ENCODE measurements at regions not wholly inside any gene's neighbourhood (a gene's known extent, or its start where the extent isn't known, plus 50 kb on each side); places are given as distances from the start of the nearest gene placed in this dataset.
"Not testable (repeated sequence)": the region's sequence is repeated elsewhere in the genome, so short reads cannot be mapped to it uniquely, and the experiment has no call there.

DNA sequence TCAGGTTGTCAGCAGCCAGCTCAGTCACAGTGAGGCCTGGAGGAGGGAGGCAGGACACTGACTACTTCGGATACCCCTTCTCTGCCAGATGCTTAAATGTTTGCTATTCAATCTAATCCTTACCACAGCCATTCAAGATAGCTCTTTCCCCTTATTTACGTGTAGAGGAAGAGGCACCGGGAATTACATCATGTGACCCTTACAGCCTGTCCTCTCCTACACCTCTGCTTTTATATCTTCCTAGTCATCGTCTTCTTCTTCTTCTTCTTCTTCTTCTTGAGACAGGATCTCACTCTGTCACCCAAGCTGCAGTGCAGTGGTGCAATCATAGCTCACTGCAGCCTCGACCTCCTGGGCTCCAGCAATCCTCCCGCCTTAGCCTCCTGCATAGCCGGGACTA lies 148.1 kb upstream of the NEDD9 start:
- DNase-seq, result no peak

DNA sequence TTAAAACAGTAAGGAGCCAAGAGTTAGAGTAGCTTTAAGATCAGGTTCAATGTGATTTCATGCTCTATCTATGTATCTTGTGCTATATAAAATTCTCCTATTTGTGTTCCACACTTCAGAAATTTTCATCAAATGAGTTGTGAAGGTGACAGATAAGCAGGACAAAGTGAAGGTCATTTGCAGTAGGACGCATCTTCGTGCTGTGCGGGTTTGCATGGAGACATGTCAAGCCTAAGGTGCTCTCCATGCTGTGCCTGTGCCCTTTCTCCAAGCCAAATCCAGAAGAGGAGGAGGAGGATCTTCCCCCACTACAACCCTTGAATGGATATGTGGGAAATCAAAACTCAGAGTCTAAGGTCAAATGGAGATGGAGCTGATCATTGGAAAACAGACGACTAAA lies 147.3 kb upstream of the NEDD9 start:
- DNase-seq, result no peak

DNA sequence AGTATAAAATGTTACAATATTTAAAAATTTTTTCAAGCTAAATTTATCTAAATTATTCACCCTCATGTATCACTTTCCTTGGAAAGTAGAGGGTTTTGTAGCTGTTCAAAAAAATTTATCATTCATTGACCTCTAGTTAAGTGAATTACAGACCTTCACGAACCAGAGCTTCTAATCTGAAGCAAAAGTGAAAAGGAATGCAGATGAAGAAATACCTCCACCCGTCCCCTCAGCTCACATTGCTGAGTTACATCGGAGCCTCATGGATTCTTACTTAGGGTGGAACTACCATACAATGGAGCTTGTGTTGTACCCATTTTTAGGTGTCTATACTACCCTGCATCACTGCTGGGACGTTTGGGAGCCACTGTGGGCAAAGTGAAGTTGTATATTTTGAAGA lies 146.2 kb upstream of the NEDD9 start:
- DNase-seq, result no peak

DNA sequence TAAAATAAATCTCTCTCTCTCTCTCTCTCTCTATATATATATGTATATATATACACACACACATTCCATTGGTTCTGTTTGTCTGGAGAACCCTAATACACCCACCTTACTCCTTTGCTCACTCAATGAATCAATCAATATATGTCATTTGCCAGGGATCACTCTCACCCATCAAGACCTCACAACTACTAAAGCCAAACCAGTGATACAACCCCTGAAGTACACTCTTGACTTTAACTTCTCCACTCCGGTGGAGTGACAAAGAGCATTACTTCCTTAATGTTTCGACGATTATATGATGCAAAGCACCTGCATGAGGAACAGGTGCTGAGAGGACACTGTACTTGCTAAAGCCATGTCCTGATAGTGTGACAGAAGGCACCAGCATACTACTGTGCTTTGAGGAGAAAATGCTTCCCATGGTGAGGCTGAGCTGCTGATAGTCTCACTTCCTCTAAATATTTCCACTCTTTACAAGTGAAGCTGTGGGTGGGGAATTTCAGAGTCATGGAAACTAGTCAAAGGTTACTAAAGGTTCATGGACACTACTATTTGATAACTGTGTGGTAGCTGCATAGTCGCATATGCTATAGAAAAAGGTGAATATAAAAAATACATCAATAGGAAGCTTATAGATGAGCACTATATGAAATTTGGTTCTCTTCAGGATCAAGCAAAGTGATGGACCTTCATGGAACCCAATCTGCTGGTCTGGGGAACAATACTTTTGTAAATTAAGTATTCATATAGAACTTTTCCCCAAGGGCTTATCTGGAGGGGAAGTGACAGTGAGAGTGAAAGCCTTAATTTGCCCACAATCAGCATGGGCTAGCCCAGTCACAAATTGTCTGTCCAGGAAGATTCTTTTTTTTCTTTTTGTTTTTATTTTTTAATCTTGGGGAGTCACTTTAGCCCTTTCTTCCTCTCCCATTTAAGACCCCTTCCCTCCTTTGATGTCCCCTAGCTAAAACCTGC lies 141.9 kb upstream of the NEDD9 start:
- DNase-seq, result no peak

DNA sequence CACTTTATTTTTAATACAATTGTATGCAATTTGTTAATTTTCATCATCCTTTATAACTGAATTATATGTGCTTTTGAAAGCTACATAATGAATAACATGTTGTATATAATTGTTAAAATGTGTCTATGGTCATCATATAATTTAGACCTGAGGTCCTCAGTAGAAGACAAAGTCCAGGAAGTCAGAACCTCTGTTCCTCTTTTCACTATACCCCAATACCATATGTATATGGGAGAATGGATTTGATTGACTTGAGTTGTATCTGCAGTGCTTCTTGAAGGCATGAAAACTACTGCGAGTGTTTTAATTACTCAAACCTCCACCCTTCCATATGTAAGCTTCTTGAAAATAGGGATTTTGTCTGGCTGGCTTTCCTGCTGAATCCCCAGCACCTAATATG lies 140.7 kb upstream of the NEDD9 start:
- DNase-seq, result no peak

DNA sequence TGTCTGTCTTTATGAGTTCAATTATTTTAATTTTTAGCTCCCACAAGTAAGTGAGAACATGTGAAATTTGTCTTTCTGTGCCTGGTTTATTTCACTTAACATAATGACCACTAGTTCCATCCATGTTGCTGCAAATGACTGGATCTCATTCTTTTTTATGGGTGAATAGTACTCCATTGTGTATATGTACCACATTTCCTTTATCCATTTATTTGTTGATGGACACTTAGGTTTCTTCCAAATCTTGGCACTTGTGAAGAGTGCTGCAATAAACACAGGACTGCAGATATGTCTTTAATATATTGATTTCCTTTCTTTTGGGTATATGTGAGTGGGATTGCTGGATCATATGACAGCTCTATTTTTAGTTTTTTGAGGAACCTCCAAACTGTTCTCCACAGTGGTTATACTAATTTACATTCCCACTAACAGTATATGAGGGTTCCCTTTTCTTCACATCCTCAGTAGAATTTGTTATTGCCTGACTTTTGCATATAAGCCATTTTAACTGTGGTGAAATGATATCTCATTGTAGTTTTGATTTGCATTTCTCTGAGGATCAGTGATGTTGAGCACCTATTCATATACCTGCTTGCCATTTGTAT lies 139.8 kb upstream of the NEDD9 start:
- DNase-seq, result not testable (repeated sequence)

DNA sequence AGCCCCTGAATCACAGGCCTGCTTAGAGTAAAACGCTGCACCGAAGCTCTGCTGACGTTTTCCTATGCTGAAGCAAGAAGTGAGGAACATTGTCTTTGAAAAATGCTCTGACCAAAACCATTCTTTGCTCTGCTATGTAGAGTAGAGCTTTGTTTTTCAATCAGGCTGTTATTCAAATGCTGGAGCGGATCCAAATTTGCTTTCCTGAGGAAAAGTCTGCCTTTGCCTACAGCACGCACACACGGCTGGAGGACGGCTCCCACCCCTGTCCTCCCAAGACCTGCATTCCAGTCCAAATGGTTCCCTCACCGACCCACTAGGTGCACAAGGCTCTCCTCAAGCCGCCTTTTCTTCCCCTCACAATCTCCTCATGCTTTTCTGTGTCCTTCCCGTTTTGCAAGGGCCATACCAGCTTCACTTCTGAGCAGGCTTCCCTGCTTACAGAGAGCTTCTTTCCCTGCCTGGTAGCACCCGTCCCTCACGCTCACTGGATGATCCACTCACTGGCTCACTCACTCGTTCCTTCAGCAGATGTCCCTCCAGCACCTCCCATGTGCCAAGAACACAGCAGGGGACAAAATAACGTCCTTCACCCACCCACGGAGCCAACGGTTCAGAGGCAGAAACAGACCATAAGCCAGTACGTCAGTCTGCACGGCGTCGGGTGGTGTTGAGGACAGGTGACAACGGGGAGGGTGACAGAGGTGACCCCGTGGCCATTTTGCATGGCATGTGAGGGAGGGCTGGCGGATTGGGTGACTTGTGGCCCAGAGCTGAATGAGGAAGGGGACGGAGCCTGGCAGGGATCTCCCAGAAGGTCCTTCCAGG lies 137.9 kb upstream of the NEDD9 start:
- no peak for DNase-seq

DNA sequence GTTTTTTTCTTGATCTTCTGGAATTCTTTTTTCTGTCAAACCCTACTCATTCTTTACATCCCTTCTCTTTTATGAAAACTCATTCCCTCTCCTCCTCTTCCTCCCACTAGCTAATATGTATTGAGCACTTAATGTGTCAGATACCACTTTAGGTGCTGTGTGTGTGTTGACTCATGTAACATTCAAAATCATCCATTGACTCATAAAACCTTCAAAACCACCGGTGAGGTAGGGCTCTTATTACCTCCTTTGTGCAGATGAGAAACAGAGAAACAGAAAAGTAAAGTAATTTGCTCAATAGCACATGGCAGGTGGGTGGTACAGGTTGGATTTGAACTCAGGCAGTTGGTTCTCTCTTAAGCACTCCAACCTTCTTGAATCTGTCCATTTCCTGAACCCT lies 136.3 kb upstream of the NEDD9 start:
- DNase-seq, result no peak

DNA sequence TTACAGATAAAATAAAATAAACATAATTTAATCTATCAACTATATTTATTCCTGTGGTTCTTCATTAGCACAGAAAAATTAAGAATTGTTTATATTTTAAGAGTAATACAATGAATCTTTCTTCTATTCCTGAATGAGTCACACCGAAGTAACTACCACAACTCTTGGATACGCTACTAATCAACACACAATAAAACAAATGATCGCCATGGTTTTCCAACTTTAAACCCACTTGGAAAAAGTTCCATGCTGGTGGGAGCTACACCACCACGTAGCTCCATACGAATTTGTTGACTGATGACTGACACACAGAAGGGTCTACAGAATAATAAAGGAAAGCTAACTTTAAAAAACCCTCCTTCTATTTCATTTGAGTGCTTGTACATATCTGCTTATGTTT lies 135.8 kb upstream of the NEDD9 start:
- DNase-seq, result no peak

DNA sequence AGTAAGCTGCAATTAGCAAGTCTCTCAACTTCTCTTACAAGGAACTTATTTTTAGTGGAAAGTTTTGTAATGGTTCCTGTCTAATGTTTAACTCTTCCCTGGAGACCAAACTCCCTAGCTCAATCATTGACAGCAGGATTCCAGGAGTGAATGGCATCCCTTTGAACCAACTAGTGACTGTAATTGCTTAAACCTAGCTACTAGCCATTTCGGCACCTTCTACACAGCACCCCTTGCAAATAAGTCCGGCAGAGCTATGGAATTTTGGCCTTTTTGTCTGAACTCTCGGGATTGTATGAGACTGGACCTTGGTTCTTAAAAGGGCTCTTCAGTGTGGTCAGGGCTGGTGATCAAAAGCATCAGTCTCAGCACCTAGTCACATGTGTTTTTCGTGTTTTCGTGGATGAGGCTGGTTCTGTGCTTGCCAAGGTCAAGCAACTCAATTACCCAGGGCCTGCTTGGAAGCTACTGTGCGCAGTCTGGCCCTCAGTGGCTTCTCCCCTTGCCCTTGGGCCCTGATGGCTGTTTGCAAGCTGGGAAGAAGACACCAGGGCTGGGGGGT lies 135.3 kb upstream of the NEDD9 start:
- no peak for DNase-seq

DNA sequence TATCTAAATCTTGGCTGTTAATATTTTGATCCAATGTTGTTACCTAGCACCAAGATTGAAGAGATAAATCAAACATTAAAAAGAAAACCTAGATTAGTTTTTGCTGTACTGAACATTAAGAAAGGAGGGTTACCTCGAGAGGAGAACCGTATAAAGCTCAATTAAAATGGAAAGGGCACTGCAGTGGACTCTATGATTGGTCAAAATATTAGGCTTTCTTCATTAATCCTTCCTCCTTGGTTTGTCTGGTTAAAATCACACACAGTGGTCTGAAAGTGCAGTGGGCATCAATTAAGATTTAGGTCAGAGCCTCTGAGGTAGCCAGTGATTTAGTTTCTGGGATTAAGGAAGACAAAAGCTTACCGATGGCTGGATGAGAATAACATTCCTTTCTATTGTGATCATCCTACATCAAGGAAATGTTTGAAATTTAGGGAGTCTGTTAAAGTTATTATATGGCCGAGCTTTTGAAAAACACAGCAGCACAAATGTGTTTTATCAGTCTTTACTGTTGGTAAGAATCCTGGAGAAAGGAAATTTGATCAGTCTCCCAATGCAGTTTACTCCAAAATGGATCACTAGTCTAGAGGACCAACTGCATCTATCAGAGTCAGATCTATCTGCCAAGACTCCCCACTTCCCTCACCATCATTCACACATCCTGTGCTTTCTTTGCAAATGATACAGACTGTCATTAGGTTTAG lies 134.6 kb upstream of the NEDD9 start:
- no peak for DNase-seq

DNA sequence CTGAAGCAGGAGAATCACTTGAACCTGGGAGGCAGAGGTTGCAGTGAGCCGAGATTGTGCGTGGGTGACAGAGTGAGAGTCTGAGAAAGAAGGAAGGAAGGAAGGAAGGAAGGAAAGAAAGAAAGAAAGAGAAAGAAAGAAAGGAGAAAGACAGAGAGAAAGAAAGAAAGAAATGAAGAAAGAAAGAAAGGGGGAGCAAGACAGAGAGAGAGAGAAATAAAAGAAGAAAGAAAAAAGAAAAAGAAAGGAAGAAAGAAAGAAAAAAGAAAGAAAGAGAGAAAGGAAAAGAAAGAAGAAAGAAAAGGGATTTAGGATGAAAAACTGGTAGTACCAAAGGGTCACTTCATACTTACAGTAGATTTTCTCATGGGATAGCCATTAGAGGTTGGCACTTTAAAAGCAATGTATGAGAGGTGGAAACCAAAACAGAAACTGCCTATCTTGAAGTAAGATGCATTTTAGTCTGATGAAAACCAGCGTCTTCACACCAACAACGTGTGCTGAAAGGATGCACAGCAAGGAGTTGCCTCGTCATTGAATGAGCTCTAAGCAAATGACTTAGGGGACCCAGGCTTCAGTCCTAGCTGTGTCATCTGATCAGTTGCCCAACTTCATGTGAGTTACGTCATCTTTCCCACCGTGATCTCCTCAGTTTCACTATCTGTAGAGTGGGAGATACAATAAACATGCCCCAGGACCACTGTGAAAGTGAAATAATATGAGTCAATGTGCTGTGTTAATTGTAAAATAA lies 133.9 kb upstream of the NEDD9 start:
- no peak for DNase-seq

DNA sequence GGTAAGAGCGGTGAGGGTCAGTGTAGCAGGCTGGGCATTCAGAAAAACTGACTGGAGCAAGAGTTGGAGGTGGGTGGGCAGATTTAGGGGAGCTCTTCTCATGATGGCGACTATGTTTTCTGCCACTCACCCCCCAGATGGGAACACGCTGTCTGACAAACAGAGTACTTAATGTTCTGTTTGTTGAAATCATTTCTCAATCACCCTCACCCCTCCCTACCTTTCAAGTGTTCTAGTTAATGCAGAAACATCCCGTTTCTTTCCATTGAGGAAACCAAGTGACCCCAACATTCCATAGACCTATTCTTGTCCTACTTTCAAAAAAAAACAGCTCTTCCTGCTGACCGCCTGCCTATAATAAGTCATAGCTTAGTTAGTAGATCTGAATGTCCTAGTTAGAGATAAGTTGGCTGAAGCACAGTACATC lies 132.5 kb upstream of the NEDD9 start:
- DNase-seq, result no peak

DNA sequence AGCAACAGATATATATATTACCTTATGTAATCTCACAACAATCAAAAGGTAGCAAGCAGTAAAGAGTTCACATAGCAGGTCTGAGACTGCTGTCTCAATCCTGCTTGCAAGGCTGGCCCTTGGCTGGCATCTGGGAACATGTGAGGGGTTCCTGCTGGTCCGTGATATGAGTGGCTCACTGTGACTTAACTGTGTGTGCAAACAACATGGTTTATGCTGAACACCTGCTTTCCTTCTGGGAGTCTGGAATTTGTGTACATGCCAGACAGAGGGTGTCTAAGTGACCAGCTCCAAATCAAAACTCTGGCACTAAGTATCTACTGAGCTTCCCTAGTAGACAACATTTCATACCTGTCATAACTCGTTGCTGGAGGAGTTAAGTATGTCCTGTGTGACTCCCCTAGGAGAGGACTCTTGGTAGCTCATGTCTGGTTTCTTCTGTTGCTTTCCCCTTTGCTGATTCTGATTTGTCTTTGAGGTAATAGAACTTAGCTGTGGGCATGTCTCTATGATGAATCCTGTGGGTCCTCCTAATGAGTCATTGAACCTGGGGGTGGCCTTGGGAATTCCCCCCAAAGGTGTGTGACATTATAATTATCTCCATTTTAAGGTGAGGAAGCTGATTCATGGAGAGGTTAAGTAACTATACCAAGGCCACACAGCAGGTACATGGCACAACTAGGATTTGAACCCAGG lies 131.6 kb upstream of the NEDD9 start:
- no peak for DNase-seq

DNA sequence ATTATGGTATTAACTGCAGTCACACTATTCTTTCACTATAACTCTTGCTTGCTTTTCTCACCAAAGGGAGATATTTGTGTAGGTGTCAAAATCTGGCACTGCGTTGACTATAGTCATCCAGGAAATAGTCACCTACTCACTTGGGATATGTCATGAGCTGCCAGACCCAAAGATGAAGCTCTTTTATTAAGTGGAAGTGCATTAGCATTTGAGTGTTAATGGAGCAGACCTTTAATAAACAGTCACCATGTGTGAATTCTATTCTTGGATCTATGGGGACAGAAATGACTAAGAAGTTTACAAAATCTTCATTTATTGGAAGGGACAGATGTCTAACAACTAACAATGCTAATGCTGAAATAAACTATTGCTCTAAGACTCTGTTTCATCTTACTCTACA lies 130.1 kb upstream of the NEDD9 start:
- no peak for DNase-seq

DNA sequence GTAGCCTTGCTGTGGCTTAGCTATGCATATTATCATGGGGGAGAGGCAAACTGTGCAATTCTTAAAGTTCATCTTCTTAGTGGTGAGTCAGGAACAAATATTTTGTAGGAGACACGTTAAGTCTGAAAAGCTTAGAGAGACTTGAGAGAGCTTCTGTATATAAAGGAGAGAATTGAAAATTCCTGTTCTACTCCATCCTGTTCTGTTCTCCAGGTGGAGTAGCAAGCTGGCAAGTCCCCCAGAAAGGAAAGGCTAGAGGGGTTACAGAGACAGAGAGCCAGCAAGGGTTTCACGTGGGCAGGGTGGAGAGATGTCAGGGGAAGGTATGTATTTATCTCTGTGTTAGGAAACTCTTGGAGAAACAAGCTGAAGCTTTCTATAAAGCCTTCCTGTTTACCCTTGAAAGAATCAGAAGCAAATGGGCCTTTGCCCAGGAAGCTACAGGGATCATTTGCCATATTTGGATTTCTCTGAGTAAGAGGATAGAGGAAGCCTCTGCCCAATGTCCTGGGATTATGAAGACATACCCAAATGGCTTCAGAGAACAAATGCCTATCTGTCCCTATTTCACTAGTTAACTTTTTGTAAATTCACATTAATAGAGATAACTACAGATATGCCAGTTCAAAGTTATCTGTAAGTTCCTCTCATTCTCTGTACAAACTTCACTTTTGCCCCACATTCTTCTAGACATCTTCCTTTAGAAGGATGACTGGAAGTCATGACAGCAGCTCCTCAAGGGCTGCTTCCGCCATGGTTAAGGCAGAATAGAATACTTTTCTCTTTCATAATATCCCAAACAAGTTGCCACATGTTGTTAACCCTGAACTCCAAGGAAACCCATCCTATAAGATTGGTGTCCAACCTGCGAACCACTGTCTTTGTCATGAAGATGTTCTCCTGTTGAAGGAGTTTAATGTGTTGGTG lies 126.7 kb upstream of the NEDD9 start:
- no peak for DNase-seq

DNA sequence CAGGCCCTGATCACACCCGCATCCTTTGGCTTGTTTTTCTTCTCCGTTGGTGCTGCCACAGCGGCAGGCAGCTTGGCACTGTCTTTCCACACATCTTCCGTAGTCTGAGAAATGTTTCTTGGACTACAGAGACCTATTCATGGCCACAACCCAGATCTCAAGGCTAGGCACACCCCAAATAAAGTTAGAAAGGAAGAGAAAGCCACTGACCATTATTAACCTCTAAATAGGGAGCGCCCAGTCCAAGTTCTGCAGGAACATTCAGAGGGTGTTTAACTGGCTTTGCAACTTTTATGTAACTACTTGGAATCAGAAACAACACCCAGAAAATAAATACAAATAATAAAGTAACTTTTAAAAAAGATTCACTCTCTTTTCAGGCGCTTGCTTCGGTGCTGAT lies 124.8 kb upstream of the NEDD9 start:
- no peak for DNase-seq

DNA sequence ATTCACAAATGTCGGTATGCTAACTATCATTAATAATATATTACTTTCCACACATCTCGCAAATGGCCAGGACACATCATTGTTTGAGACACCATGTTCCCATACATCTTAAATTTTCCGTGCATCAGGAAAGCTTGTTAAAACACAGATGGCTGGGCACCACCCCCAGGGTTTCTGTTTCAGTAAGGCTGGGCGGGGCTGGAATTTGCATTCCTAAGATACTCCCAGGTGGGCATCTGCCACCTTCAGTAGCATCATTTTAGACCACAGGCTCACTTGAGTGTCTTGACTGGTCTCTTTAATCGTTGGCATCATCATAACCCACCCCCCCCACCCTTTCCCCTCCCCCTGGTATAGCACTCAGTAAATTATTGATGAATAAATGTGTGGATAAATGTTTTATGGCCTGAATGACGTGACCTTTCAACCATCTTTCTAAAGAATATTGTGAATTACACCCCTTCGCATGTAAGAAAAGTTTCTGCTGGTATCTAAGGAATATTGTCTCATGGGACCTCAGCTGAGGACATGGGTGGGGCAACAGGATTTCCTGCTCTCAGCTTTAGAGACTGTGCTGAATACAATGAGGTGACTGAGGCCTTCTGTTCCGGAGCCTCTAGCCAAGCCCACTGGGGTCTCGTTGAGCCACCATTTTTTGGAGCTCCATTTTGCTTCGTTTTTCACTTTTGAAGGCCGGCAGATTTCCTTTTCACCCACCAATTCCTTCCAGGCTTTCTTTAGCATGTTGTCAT lies 124.1 kb upstream of the NEDD9 start:
- DNase-seq, result no peak

DNA sequence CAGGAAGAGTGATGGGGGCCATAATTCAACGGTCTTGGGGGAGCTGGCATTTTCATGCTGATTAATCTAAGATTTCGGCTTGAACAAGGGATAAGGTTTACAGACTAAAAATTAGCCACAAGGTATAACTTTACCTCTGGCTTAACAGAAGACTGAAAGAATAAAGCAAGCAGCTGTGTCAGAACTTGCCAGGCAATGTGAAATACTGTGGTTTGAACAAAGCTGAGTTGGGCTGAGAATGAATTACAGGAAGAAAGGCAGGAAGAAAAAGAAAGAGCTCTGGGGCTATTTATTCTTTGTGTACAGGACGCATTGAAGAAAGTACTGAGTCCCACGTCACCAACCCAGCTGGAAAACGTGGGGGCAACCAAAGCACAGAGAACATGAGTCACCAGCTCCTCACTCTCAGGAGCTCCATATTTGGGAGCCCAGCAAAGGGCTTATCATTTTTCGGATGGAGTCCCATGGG lies 121.5 kb upstream of the NEDD9 start:
- DNase-seq, result no peak

All from SHP77 (cell line).